RKO (cell line): ENCODE measurements at regions not wholly inside any gene's neighbourhood (a gene's known extent, or its start where the extent isn't known, plus 50 kb on each side); places are given as distances from the start of the nearest gene placed in this dataset.

Experiments used
- DNase-seq: peaks from one replicate; pipeline ENCODE4 v3.0.0-alpha.2; 2016; ENCODE audit warnings: low spot score

GRCh38 chr1:162919034-162919433 lies 58.1 kb upstream of the CCDC190 start:
- no peak for DNase-seq

- DNase-seq: no peak
Measured at GRCh38 chr1:162918151-162918754, 57.3 kb upstream of the CCDC190 start.

GRCh38 chr1:162916821-162917613 lies 56.0 kb upstream of the CCDC190 start:
- DNase-seq: no peak

GRCh38 chr1:162916407-162916806 lies 55.4 kb upstream of the CCDC190 start:
- no peak for DNase-seq

GRCh38 chr1:162914601-162915000 lies 53.6 kb upstream of the CCDC190 start:
- DNase-seq: no peak

- DNase-seq: no peak
Measured at GRCh38 chr1:162913345-162913744, 52.4 kb upstream of the CCDC190 start.

GRCh38 chr1:162912061-162912667 lies 51.2 kb upstream of the CCDC190 start:
- DNase-seq: peak; percentile 26
